HG03520 (cell line): ENCODE measurements at regions not wholly inside any gene's neighbourhood (a gene's known extent, or its start where the extent isn't known, plus 50 kb on each side); places are given as distances from the start of the nearest gene placed in this dataset.

Experiments used
- ATAC-seq: cut with Tn5 transposase; IDR thresholded peaks from one replicate; pipeline ENCODE4 v1.9.1; 2021; ENCODE audit warnings: mild to moderate bottlenecking, moderate library complexity; ENCODE audit not compliant: unreplicated experiment

GRCh38 chr14:100436745-100437406, 113.7 kb downstream of the SLC25A47 start:
- ATAC-seq: no peak

DNA sequence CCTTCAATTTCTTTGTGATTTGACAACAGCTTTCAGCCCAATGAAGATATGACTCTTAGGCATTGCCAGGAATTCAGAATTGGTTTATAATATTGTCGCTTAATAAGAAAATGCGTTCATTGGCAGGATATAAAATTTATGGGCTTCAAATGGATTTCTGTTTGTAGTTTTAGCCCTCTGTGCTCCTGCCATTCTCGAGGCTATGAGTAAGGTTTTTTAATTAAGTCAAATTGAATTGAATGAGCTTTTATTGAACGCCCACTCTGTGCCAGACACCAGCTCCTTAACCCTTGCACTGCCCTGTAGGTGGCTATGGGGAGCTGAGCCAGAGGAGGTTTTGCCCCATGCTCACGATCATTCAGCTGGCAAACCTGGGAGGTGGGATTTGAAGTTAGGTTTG, 115.1 kb downstream of the SLC25A47 start:
- no peak for ATAC-seq

DNA sequence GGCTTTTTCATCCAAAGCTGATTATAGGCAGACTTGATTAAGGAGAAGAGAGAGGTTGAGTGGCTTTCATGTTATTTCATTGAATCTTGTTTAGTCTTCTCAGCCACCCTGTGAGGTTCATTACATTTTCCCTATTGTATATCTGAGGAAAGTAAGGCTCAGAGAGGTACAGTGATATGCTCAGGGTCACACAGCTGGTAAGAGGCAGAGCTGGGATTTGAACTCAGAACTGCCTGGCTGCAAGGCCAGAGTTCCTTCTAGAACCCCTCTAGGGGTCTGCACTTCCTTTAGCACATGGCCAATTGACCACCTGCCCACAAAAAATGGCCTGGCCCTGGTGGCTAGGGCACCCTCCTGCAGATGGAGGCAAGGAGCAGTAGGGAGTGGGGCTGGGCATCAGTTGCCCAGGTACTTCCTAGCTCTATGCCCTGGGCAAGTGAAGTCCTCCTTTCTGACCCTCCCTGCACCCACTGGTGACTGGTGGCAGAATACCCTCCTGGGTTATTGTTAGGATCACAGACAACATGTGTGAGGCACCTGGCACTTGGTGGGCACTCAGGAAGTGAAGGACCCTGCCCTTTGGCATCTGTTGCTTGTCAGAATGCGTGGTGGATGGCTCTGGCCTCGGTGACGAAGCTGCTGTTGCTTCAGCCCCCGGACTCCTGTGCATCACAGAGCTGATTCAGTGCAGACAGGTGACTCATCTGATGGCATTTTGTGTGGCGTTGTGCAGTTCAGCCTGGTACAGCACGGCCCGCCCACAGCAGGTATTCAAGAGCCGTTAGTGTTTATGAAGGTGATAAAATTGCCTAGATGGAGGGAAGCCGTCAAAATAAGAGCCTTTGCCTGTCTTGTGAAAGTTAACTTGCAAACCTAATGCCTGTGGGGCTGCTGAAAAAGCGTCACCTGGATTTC, 115.8 kb downstream of the SLC25A47 start:
- ATAC-seq: no peak

GRCh38 chr14:100439781-100440180, 116.6 kb downstream of the SLC25A47 start:
- ATAC-seq: no peak

- no peak for ATAC-seq
These were observed 117.1 kb downstream of the SLC25A47 start for GRCh38 chr14:100440207-100440631.

DNA sequence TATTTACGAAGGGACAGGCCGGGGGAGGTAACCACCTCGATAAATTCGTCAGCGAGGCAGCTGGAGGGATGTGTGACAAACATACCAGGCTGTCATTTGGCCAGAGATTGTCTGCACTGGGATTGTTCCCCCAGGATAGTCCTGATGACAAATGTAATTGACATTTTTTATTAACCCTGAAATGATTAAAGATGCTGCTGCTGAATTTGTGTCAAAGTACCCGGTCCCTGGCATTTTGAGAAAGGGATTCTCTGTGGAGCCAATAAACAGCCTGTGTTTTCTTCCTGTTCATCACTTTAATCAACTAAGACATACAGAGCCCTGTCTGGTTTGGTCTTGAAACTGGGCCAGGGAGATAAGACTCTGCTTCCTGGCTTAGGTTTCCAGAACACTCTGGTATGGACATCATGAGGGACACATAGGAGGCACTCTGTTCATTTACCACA, 117.6 kb downstream of the SLC25A47 start:
- no peak for ATAC-seq

- ATAC-seq: no peak
These were observed 118.3 kb downstream of the SLC25A47 start for GRCh38 chr14:100441271-100441947.

DNA sequence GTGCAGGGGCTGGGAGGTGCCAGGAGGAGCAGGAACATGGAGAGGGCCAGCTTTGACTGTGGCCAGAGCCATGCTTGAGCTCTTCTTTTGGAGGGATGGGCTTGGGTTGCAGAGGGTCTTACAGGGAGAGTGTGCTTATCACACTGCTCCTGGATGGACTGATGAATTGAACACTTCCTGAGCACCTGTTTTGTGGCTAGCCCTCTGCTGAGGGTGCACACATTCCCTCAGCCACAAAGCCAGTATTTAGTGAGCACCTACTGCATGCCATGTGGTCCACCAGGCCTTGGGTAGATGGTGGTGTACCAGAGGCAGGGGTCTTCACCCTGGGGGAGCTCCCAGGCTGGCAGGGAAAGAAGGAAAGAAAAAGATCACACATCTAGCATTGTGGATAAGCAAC, 118.9 kb downstream of the SLC25A47 start:
- ATAC-seq: no peak

DNA sequence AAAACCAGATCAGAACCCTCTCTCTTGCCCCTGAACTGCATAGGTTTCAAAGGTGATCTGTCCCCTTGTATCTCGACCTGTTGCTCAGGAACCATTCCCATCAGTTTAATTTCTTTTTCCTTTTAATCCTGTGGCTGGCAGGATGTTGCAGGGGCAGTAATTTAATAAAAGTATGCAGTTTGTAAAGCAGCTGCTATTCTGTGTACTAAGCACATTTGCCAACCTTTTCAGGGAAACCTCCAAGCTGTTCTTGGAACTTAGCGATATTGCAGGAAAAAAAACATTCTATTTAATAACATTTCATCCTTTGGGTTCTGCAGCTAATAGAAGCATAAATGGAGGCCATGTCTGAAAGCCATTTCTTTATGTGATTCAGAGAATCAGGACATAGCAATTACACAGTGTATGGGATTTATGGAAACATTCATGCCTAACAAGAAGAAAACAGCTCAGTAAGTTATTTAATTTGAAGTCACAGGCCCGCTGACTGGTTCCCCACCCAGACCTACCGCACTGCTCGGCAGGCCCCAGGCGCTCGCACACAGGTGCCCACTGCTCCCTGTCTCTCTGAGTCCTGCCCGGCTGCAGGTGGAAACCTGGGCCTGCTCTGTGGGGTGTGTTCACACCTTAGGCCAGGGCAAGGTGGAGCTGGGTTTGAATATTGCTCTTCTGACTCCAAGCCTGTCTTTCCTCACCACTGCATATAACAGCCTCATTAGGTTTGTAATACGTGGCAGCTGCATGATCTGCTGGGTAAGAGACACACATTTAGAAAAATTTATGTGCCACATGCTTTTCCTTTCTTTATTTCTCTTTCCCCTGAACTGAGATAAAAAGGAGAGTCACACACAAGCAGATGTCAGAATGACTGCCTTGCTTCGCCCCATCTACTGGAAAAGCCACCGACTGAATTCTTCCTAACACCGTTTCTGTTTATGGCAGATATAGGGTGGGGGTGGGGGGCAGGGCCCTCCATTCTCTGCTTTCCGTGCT, 119.7 kb downstream of the SLC25A47 start:
- ATAC-seq: no peak

DNA sequence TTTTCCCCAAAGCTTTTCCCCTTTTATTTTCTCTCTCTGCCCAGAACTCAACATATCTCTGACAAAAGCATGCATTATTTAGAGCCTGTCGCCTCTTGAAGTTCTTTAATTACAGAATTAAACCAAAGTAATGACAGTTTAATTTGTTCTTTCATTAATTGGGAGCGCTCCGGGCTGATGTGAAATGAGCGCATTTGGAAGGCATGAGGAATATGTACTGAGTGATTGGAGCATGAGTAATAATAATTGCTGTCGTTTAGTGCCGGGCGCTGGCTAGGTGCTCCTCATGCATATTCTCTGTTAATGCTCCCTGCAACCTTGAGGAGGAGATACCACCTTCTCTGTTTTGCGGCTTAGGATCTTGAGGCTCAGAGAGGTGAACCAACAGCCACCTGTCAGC, 120.5 kb downstream of the SLC25A47 start:
- no peak for ATAC-seq

- ATAC-seq: no peak
These were observed 122.4 kb downstream of the SLC25A47 start for GRCh38 chr14:100445436-100446088.

GRCh38 chr14:100446572-100446971, 123.4 kb downstream of the SLC25A47 start:
- no peak for ATAC-seq

- no peak for ATAC-seq
These were observed 125.2 kb downstream of the SLC25A47 start for GRCh38 chr14:100448376-100448775.

DNA sequence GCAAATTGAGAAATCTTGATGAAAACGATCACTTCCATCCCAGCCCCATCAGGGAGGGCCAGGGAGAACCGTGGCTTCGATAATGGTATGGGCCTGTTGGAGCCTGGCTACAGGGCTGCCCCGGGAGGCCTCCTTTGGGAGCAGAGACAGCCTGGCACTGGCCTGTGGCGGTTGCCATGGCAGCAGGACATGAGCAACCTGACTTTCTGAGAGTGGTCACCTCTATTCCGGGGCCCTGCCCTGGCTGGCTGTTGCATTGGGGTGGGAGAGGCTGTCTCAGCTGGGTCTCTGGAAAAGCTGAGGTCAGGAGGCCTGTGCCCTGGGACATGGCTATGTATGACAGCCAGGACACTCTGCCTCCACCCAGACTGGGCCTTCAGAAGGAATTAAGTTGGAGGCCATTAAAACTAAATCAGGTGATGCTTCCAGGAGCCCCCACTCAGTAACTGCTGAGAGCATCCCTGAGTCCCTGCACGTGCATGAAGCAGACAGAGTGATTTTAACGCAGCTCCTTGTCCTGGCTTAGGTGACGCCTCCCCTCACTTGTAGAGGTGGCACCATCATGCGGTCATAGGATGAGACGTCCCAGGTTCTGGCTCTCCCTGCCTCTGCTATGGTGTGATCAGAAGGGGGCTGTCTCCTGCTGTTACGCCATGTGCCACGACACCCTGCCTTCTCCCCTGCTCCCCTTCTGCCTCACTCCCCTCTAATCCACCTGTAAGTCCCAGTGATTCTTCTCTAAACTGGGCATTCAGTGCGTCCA, 126.3 kb downstream of the SLC25A47 start:
- no peak for ATAC-seq

- no peak for ATAC-seq
These were observed 126.9 kb downstream of the SLC25A47 start for GRCh38 chr14:100450049-100450448.

- ATAC-seq: no peak
These were observed 127.6 kb downstream of the SLC25A47 start for GRCh38 chr14:100450736-100451135.

DNA sequence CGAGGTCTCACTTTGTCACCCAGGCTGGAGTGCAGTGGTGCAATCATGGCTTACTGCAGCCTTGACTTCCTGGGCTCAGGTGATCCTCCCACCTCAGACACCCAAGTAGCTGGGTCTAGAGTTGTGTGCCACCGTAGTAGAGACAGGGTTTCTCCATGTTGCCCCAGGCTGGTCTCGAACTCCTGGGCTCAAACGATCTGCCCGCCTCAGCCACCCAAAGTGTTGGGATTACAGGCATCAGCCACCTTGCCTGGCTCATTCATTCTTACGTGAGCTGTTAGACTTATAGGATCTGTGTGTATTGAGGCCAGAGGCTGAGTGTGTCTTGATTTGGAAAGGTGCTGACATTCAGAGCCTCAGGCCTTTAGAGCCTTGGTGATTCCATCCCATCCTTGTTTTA, 128.1 kb downstream of the SLC25A47 start:
- no peak for ATAC-seq

DNA sequence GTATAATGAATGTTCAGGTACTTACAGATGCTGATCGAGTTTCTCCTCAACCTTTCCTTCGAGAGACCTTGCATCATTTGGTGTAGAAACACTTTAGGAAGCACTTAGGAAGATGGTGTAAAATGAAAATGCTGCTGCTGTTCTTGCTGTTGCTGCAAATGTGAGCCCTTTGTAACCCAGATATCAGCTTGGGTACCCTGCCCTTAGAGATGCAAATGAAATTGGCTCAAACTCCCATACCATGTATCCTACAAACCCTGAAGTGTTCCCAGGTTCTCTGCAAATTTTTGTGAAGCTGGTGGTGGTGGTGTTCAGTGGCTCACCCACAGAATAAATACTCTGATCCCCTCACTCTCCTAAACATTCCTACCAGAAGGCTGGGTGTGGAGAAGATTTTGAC, 130.8 kb downstream of the SLC25A47 start:
- no peak for ATAC-seq

GRCh38 chr14:100454437-100454836, 131.3 kb downstream of the SLC25A47 start:
- ATAC-seq: no peak
